ENCODE measurements at regions not wholly inside any gene's neighbourhood (a gene's known extent, or its start where the extent isn't known, plus 50 kb on each side); places are given as distances from the start of the nearest gene placed in this dataset.
A peak's percentile ranks its signal among the peaks of the same experiment; 100 is the strongest.

GRCh38 chr12:90250766-90251165 is 542.1 kb upstream of the ATP2B1 start:
- intact Hi-C loops (cut with DNase I; ENCODE audit: low total_unique reads): no loop called here
- DNase-seq: peak in 1 of 2 donors; percentile 34
- no peaks in the 10 kb centered on the region for H3K9me3 ChIP-seq
- peak overlapping the region in 2 of 5 donors; percentile 35 to 36 for H3K27ac ChIP-seq
- peaks cover 0 to 18% (median 8%) of the 10 kb centered on the region in 4 donors for H3K4me1 ChIP-seq
- WGBS, 5 donors: 34 to 62% (median 53%) methylated on average over 3 of the region's 3 CpGs
- TF ChIP-seq POLR2AphosphoS5 (IDR thresholded peaks at IDR 0.05): no peak
- TF ChIP-seq EP300 (IDR thresholded peaks at IDR 0.05): no peak
- no peak for TF ChIP-seq POLR2A (IDR thresholded peaks at IDR 0.05)
- TF ChIP-seq CTCF (IDR thresholded peaks at IDR 0.05): no peak
- no peaks in the 10 kb centered on the region for H3K36me3 ChIP-seq
- H3K27me3 ChIP-seq: no peaks in the 10 kb centered on the region
- no peak overlapping the region for H3K4me3 ChIP-seq

- intact Hi-C loops (cut with DNase I; ENCODE audit: low total_unique reads): no loop called here
- Histone ChIP-seq H3K4me1 (peaks cover 0 to 21% (median 9%) of the 10 kb centered on the region in 4 donors), H3K4me3 (no peak overlapping the region), H3K9me3 (no peaks in the 10 kb centered on the region), H3K27ac (no peak overlapping the region), H3K36me3 (no peaks in the 10 kb centered on the region), H3K27me3 (no peaks in the 10 kb centered on the region)
- WGBS, 5 donors: 33 to 47% (median 44%) methylated on average over 6 of the region's 6 CpGs
- TF ChIP-seq POLR2A (IDR thresholded peaks at IDR 0.05): no peak
- no peak for TF ChIP-seq CTCF (IDR thresholded peaks at IDR 0.05)
- no peak for TF ChIP-seq EP300 (IDR thresholded peaks at IDR 0.05)
- no peak for TF ChIP-seq POLR2AphosphoS5 (IDR thresholded peaks at IDR 0.05)
- DNase-seq: peak in 1 of 2 donors; percentile 20
Observed at GRCh38 chr12:90250042-90250441, 541.4 kb upstream of the ATP2B1 start.

- H3K4me1 ChIP-seq: peaks cover 0 to 15% (median 3%) of the 10 kb centered on the region in 4 donors
- H3K27me3 ChIP-seq: no peaks in the 10 kb centered on the region
- DNase-seq: no peak
- no peak overlapping the region for H3K4me3 ChIP-seq
- no peaks in the 10 kb centered on the region for H3K36me3 ChIP-seq
- no peaks in the 10 kb centered on the region for H3K9me3 ChIP-seq
- intact Hi-C loops (cut with DNase I; ENCODE audit: low total_unique reads): no loop called here
- TF ChIP-seq CTCF (IDR thresholded peaks at IDR 0.05) (no peak), POLR2A (IDR thresholded peaks at IDR 0.05) (no peak), POLR2AphosphoS5 (IDR thresholded peaks at IDR 0.05) (no peak), EP300 (IDR thresholded peaks at IDR 0.05) (no peak)
- H3K27ac ChIP-seq: no peak overlapping the region
Observed at GRCh38 chr12:90246688-90247087, 538.0 kb upstream of the ATP2B1 start.

GRCh38 chr12:90245391-90245790 is 536.8 kb upstream of the ATP2B1 start:
- Histone ChIP-seq H3K9me3 (no peaks in the 10 kb centered on the region), H3K4me1 (peaks cover 0 to 8% (median 1%) of the 10 kb centered on the region in 4 donors)
- intact Hi-C loops (cut with DNase I; ENCODE audit: low total_unique reads): no loop called here

More at GRCh38 chr12:90245391-90245790, 536.8 kb upstream of the ATP2B1 start:
- Histone ChIP-seq H3K27ac (no peak overlapping the region), H3K36me3 (no peaks in the 10 kb centered on the region), H3K27me3 (no peaks in the 10 kb centered on the region), H3K4me3 (no peak overlapping the region)
- DNase-seq: no peak
- TF ChIP-seq POLR2A (IDR thresholded peaks at IDR 0.05): no peak
- TF ChIP-seq POLR2AphosphoS5 (IDR thresholded peaks at IDR 0.05): no peak
- TF ChIP-seq CTCF (IDR thresholded peaks at IDR 0.05): no peak
- WGBS, 5 donors: 42 to 60% (median 57%) methylated on average over 2 of the region's 2 CpGs

Data from stomach (tissue), 8 donors.